Smooth muscle cell (in vitro differentiated cells): ENCODE measurements at regions not wholly inside any gene's neighbourhood (a gene's known extent, or its start where the extent isn't known, plus 50 kb on each side); places are given as distances from the start of the nearest gene placed in this dataset.

Source experiments
- DNase-seq: peaks from one replicate; lab custom pipeline; 2025; ENCODE audit not compliant: unreplicated experiment; lab: John Stamatoyannopoulos, UW
- H2AFZ ChIP-seq: fragments of 200-600 bp; sonication (generic); 2 replicates; pipeline ENCODE4 v1.6.0; 2016; ENCODE audit warnings: antibody characterized with exemption, low read depth, mild to moderate bottlenecking
- H3F3A ChIP-seq: fragments of 200-600 bp; sonication (generic); 2 replicates; pipeline ENCODE4 v1.6.0; 2017; ENCODE audit warnings: antibody characterized with exemption, low read depth
- H3K27ac ChIP-seq: fragments of 200-600 bp; sonication (generic); 2 replicates; pipeline ENCODE4 v1.5.1; 2016; ENCODE audit warnings: low read depth, mild to moderate bottlenecking
- H3K27me3 ChIP-seq: fragments of 200-600 bp; sonication (generic); 2 replicates; pipeline ENCODE4 v1.6.1; 2016; ENCODE audit warnings: low read depth, mild to moderate bottlenecking
- H3K36me3 ChIP-seq: fragments of 200-600 bp; sonication (generic); 2 replicates; pipeline ENCODE4 v1.5.1; 2016; ENCODE audit warnings: low read depth
- H3K4me1 ChIP-seq: fragments of 200-600 bp; sonication (generic); 2 replicates; pipeline ENCODE4 v1.5.1; 2016; ENCODE audit warnings: low read depth
- H3K4me2 ChIP-seq: fragments of 200-600 bp; sonication (generic); 2 replicates; pipeline ENCODE4 v1.6.0; 2016; ENCODE audit warnings: mild to moderate bottlenecking
- H3K4me3 ChIP-seq: fragments of 200-600 bp; sonication (generic); 2 replicates; pipeline ENCODE4 v1.5.1; 2016; ENCODE audit warnings: mild to moderate bottlenecking
- H3K79me2 ChIP-seq: fragments of 200-600 bp; sonication (generic); 2 replicates; pipeline ENCODE4 v1.6.0; 2016; ENCODE audit warnings: low read depth, mild to moderate bottlenecking
- H3K9ac ChIP-seq: fragments of 200-600 bp; sonication (generic); 2 replicates; pipeline ENCODE4 v1.6.0; 2016; ENCODE audit warnings: low read depth
- H3K9me3 ChIP-seq: fragments of 200-600 bp; sonication (generic); replicated peaks from 2 replicates; pipeline ENCODE4 v1.5.1; 2016; ENCODE audit warnings: low read depth
- H4K20me1 ChIP-seq: fragments of 200-600 bp; sonication (generic); 2 replicates; pipeline ENCODE4 v1.6.0; 2016; ENCODE audit warnings: low read depth
- CTCF ChIP-seq: fragments of 200-600 bp; sonication (generic); IDR thresholded peaks from 2 replicates; pipeline ENCODE4 v1.5.1; 2017; ENCODE audit warnings: borderline replicate concordance, mild to moderate bottlenecking, antibody characterized with exemption; ENCODE audit not compliant: insufficient read depth, poor library complexity, severe bottlenecking
- WGBS: methylation state at CpG from one replicate; pipeline ENCODE4 v1.1.7; 2016; ENCODE audit warnings: low lambda C conversion rate; 5-methylcytosine and 5-hydroxymethylcytosine counted together

GRCh38 chr9:126217797-126218196, 108.8 kb upstream of the MVB12B start:
- no peak overlapping the region for H3K9ac ChIP-seq
- H3F3A ChIP-seq = no peaks in the 10 kb centered on the region
- no peak overlapping the region for H3K27ac ChIP-seq
- H3K4me3 ChIP-seq = no peak overlapping the region
- WGBS = 81% methylated on average over 7 of the region's 7 CpGs
- peaks cover 29% of the 10 kb centered on the region for H3K27me3 ChIP-seq
- H3K4me2 ChIP-seq = no peak overlapping the region
- no peaks in the 10 kb centered on the region for H4K20me1 ChIP-seq
- H3K79me2 ChIP-seq = no peaks in the 10 kb centered on the region
- no peaks in the 10 kb centered on the region for H3K9me3 ChIP-seq
- no peaks in the 10 kb centered on the region for H3K4me1 ChIP-seq
- H2AFZ ChIP-seq = no peak overlapping the region
- no peak for DNase-seq
- no peaks in the 10 kb centered on the region for H3K36me3 ChIP-seq
- TF ChIP-seq CTCF = no peak

- WGBS = 87% methylated on average over 10 of the region's 10 CpGs
- H2AFZ ChIP-seq = no peak overlapping the region
- peaks cover 36% of the 10 kb centered on the region for H3K27me3 ChIP-seq
- TF ChIP-seq CTCF = no peak
- no peaks in the 10 kb centered on the region for H3K9me3 ChIP-seq
- H3K4me1 ChIP-seq = no peaks in the 10 kb centered on the region
- H3K27ac ChIP-seq = no peak overlapping the region
- H4K20me1 ChIP-seq = no peaks in the 10 kb centered on the region
- H3K36me3 ChIP-seq = no peaks in the 10 kb centered on the region
- H3K4me2 ChIP-seq = no peak overlapping the region
- H3K9ac ChIP-seq = no peak overlapping the region
- H3K4me3 ChIP-seq = no peak overlapping the region
- H3F3A ChIP-seq = no peaks in the 10 kb centered on the region
- DNase-seq = no peak
- no peaks in the 10 kb centered on the region for H3K79me2 ChIP-seq
Measured at GRCh38 chr9:126218359-126219125, 108.1 kb upstream of the MVB12B start.

- Histone ChIP-seq H3K36me3 (no peaks in the 10 kb centered on the region), H3K9ac (no peak overlapping the region), H3K4me1 (no peaks in the 10 kb centered on the region), H3K27ac (no peak overlapping the region), H3F3A (no peaks in the 10 kb centered on the region), H4K20me1 (no peaks in the 10 kb centered on the region), H3K4me3 (no peak overlapping the region), H2AFZ (no peak overlapping the region), H3K79me2 (no peaks in the 10 kb centered on the region), H3K9me3 (no peaks in the 10 kb centered on the region), H3K4me2 (no peak overlapping the region), H3K27me3 (peaks cover 41% of the 10 kb centered on the region)
- WGBS = 89% methylated on average over 2 of the region's 2 CpGs
- DNase-seq = no peak
- no peak for TF ChIP-seq CTCF
Measured at GRCh38 chr9:126219166-126219565, 107.5 kb upstream of the MVB12B start.

GRCh38 chr9:126219648-126220063, 107.0 kb upstream of the MVB12B start:
- H3K27me3 ChIP-seq = peaks cover 46% of the 10 kb centered on the region
- no peak overlapping the region for H3K27ac ChIP-seq
- H3K4me1 ChIP-seq = no peaks in the 10 kb centered on the region
- no peak overlapping the region for H3K4me2 ChIP-seq
- no peaks in the 10 kb centered on the region for H3F3A ChIP-seq
- H3K79me2 ChIP-seq = no peaks in the 10 kb centered on the region
- 85% methylated on average over 11 of the region's 11 CpGs for WGBS
- no peak for TF ChIP-seq CTCF
- H4K20me1 ChIP-seq = no peaks in the 10 kb centered on the region
- no peak overlapping the region for H3K4me3 ChIP-seq
- DNase-seq = no peak
- H3K9me3 ChIP-seq = no peaks in the 10 kb centered on the region
- no peak overlapping the region for H2AFZ ChIP-seq
- no peak overlapping the region for H3K9ac ChIP-seq
- no peaks in the 10 kb centered on the region for H3K36me3 ChIP-seq
